Activated T-cell treated with anti-CD3 and anti-CD28 coated beads, Interleukin-2, amount 50 U/mL, for 72 hours (primary cell): ENCODE measurements at regions not wholly inside any gene's neighbourhood (a gene's known extent, or its start where the extent isn't known, plus 50 kb on each side); places are given as distances from the start of the nearest gene placed in this dataset.
"Not testable (repeated sequence)": the region's sequence is repeated elsewhere in the genome, so short reads cannot be mapped to it uniquely, and the experiment has no call there.

ENCODE experiments used
- ATAC-seq, 2 donors: fragments of 150-1000 bp; cut with Tn5 transposase; replicated peaks in 1 of 2; 2 replicates each; pipeline ENCODE4 v1.10.0; 2021; ENCODE audit warnings: moderate library complexity in 2 of 2, mild to moderate bottlenecking in 1 of 2
- DNase-seq, 2 donors: peaks; one replicate each; pipeline ENCODE4 v3.0.0; 2021 to 2022; ENCODE audit warnings: mixed read lengths in 1 of 2
- H3K27ac Mint-ChIP-seq: one replicate; pipeline ENCODE4 v1.8.0; 2022; ENCODE audit warnings: mild to moderate bottlenecking, moderate library complexity, mixed read lengths
- H3K27me3 Mint-ChIP-seq: one replicate; pipeline ENCODE4 v1.8.0; 2022; ENCODE audit warnings: low read depth, mixed read lengths
- H3K36me3 Mint-ChIP-seq, 2 donors: one replicate each; pipeline ENCODE4 v1.8.0; 2022; ENCODE audit warnings: mixed read lengths in 2 of 2, mild to moderate bottlenecking in 1 of 2; ENCODE audit not compliant: insufficient read depth in 2 of 2
- H3K4me1 Mint-ChIP-seq: one replicate; pipeline ENCODE4 v1.8.0; 2022; ENCODE audit warnings: low read depth, mixed read lengths
- H3K4me3 Mint-ChIP-seq, 2 donors: one replicate each; pipeline ENCODE4 v1.8.0; 2022; ENCODE audit warnings: mild to moderate bottlenecking in 2 of 2, mixed read lengths in 2 of 2, moderate library complexity in 2 of 2
- H3K9me3 Mint-ChIP-seq, 2 donors: one replicate each; pipeline ENCODE4 v1.8.0; 2022; ENCODE audit warnings: mixed read lengths in 2 of 2

DNA sequence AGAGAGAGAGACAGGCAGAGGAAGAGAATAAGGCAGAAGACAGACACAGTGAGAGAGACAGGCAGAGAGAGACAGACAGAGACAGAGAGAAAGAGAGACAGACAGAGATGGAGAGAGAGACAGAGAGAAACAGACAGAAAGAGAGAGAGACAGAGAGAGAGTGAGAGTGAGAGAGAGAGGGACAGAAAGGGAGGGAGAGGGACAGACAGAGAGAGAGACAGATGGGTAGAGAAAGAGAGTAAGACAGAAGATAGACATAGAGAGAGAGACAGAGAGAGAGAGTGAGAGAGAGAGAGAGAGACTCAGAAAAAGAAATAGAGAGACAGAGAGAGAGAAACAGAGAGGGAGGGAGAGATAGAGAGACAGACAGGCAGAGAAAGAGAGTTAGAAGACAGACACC lies 1948.5 kb upstream of the DEFB115 start:
- H3K27ac Mint-ChIP-seq = peak overlapping the region; percentile 2
- peaks cover 25 to 34% of the 10 kb centered on the region in 2 donors for H3K36me3 Mint-ChIP-seq
- H3K4me1 Mint-ChIP-seq = peaks cover 16% of the 10 kb centered on the region
- H3K9me3 Mint-ChIP-seq = peaks cover 27 to 28% of the 10 kb centered on the region in 2 donors
- H3K27me3 Mint-ChIP-seq, H3K4me3 Mint-ChIP-seq, ATAC-seq, DNase-seq: not testable (repeated sequence)

DNA sequence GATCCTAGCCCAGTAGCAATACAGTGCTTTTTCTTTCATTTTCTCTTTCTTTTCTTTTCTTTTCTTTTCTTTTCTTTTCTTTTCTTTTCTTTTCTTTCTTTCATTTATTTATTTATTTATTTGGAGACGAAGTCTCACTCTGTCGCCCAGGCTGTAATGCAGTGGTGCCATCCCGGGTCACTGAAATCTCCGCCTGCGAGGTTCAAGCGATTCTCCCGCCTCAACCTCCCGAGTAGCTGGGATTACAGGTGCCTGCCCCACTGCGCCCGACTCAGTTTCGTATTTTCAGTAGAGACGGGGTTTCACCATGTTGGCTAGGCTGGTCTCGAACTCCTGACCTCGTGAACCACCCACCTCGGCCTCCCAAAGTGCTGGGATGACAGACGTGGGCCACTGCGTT lies 1948.0 kb upstream of the DEFB115 start:
- Mint-ChIP-seq H3K36me3 (peaks cover 28 to 40% of the 10 kb centered on the region in 2 donors), H3K4me1 (peaks cover 16% of the 10 kb centered on the region), H3K9me3 (peaks cover 32 to 34% of the 10 kb centered on the region in 2 donors)
- H3K27me3 Mint-ChIP-seq, ATAC-seq, H3K27ac Mint-ChIP-seq, H3K4me3 Mint-ChIP-seq, DNase-seq: not testable (repeated sequence)

DNA sequence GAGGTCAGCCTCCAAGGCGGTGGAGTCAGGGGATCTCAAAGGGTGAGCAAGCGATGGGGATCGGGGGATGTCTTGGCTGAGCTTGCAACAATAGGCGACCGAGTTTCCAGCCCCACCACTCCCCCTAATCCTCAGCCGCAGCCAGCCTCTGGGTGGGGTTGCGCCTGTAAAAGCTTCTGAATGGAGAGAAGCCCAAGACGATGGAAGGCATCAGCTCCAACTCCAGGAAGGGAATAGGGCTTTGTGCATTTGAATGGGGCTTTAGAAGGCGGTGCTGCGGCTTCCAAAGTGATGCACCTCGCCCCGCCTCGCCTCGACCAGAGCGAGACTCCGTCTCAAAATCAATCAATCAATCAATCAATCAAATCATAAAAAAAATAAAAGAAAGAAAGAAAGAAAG lies 1946.4 kb upstream of the DEFB115 start:
- H3K4me1 Mint-ChIP-seq, H3K27me3 Mint-ChIP-seq, H3K4me3 Mint-ChIP-seq, ATAC-seq, H3K27ac Mint-ChIP-seq, DNase-seq: not testable (repeated sequence)
- H3K36me3 Mint-ChIP-seq = peaks cover 17 to 27% of the 10 kb centered on the region in 2 donors
- peaks cover 21% of the 10 kb centered on the region in 2 donors for H3K9me3 Mint-ChIP-seq

DNA sequence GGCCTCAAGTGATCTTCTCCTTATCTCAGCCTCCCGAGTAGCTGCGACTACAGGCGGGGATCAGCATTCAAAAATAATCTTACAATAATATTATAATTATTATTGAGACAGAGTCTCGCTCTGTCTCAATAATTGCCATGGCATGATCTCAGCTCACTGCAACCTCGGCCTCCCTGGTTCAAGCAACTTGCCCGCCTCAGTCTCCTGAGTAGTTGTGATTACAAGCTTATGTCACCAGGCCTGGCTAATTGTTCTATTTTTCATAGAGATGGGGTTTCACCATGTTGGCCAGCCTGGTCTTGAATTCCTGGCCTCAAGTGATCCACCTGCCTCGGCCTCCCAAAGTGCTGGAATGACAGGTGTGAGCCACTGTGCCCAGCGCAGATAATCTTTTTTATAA lies 1944.8 kb upstream of the DEFB115 start:
- H3K4me1 Mint-ChIP-seq, DNase-seq, ATAC-seq, H3K4me3 Mint-ChIP-seq, H3K27ac Mint-ChIP-seq, H3K27me3 Mint-ChIP-seq: not testable (repeated sequence)
- Mint-ChIP-seq H3K36me3 (peaks cover 16 to 24% of the 10 kb centered on the region in 2 donors), H3K9me3 (peaks cover 21 to 23% of the 10 kb centered on the region in 2 donors)

DNA sequence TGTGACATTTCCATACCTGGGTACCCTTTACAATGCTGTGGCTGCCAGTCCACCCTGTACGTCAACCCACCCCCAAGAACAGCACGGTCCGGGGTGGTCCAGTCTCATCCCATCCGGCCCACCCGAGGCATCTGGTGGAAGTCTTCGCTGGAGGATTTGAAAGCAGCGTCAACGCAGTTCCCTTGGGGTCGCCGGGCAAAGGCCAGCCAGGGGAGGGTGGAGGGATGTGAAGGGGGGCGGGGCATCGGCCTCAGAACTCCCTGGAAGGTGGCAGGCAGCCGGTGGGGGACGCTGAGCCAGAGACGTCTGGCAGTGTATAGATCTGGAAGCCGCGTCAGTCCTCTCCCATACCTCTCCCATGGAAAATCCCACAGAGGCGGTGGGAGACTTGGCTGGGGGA lies 1944.0 kb upstream of the DEFB115 start:
- no peaks in the 10 kb centered on the region for H3K4me1 Mint-ChIP-seq
- H3K27me3 Mint-ChIP-seq = no peaks in the 10 kb centered on the region
- peaks cover 10 to 18% of the 10 kb centered on the region in 2 donors for H3K36me3 Mint-ChIP-seq
- DNase-seq = no peak
- no peak overlapping the region for H3K27ac Mint-ChIP-seq
- H3K9me3 Mint-ChIP-seq = peaks cover 14 to 16% of the 10 kb centered on the region in 2 donors
- ATAC-seq = no peak
- H3K4me3 Mint-ChIP-seq = no peak overlapping the region

DNA sequence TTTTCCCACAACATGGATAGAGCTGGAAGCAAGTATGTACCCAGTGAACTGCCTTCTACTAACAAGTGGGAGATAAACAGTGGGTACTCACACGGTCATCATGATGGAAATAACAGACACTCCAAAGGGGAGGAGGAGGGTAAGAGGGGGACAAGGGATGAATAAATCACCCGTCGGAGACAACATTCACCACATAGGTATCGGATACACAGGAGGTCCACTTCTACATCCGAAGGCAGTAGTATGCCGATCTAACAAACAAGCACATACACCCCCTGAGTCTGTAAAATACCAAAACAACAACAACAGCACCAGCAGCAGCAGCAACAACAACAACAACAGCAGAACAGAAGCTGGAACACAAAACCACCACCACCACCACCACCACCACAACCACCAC lies 1943.2 kb upstream of the DEFB115 start:
- Mint-ChIP-seq H3K27ac (no peak overlapping the region), H3K9me3 (peaks cover 8 to 10% of the 10 kb centered on the region in 2 donors), H3K36me3 (peaks cover 5 to 14% of the 10 kb centered on the region in 2 donors), H3K27me3 (no peaks in the 10 kb centered on the region), H3K4me3 (no peak overlapping the region), H3K4me1 (no peaks in the 10 kb centered on the region)
- DNase-seq (no peak), ATAC-seq (no peak)

DNA sequence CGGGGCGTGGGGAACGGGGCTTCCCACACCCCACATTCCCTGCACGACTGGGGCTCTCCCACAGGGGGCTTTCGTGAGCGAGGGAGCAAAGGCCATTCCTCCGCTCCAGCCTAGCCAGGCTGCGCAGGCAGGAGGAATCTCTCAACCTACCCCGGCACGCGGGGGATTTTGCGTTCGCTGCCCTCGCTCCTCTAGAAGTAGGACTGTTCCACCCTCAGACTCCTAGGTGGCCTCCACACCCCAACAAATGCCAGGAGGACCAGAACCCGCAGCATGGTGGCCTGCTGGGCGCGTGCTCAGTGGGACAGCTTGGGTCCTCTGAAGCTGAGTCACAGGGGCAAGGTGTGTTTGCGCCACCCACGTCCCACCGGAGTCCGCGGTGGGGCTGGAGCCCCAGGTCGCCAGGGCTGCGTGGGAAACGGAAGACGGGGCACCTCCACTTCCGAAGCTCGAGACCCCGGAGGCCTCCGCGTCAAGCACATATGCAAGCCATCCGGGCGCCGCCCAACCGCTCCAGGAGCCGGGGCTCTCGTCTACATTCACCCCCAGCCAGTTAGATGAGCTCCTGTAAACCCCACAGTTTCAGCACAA lies 1938.5 kb upstream of the DEFB115 start:
- Mint-ChIP-seq H3K9me3 (peaks cover 8 to 10% of the 10 kb centered on the region in 2 donors), H3K27me3 (no peaks in the 10 kb centered on the region), H3K4me1 (no peaks in the 10 kb centered on the region), H3K4me3 (no peak overlapping the region), H3K27ac (no peak overlapping the region), H3K36me3 (peaks cover 7 to 15% of the 10 kb centered on the region in 2 donors)
- DNase-seq = no peak
- ATAC-seq = no peak

DNA sequence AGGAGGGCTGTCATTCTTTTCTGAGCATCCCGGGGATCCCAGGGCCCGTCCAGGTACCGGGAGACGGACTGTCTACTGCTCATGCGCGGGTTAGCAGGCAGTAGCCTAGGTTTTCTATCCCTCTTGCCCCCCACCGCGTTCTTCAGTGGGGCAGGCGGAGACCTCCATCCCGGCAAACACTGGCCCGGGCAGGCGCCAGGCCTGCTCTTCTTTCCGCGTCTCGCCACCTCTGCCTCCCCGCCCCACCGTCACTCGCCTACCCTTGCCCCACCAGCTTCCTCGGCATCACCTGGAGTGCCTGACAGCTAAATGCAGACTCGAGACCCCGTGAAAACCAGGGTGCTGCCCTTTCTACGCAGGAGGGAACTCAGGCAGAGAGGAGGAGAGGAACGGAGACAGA lies 1937.7 kb upstream of the DEFB115 start:
- no peaks in the 10 kb centered on the region for H3K27me3 Mint-ChIP-seq
- ATAC-seq (no peak), DNase-seq (no peak)
- peaks cover 3% of the 10 kb centered on the region in 2 donors for H3K9me3 Mint-ChIP-seq
- peaks cover 4 to 8% of the 10 kb centered on the region in 2 donors for H3K36me3 Mint-ChIP-seq
- H3K27ac Mint-ChIP-seq = no peak overlapping the region
- peak overlapping the region in 1 of 2 donors; percentile 51 for H3K4me3 Mint-ChIP-seq
- no peaks in the 10 kb centered on the region for H3K4me1 Mint-ChIP-seq

DNA sequence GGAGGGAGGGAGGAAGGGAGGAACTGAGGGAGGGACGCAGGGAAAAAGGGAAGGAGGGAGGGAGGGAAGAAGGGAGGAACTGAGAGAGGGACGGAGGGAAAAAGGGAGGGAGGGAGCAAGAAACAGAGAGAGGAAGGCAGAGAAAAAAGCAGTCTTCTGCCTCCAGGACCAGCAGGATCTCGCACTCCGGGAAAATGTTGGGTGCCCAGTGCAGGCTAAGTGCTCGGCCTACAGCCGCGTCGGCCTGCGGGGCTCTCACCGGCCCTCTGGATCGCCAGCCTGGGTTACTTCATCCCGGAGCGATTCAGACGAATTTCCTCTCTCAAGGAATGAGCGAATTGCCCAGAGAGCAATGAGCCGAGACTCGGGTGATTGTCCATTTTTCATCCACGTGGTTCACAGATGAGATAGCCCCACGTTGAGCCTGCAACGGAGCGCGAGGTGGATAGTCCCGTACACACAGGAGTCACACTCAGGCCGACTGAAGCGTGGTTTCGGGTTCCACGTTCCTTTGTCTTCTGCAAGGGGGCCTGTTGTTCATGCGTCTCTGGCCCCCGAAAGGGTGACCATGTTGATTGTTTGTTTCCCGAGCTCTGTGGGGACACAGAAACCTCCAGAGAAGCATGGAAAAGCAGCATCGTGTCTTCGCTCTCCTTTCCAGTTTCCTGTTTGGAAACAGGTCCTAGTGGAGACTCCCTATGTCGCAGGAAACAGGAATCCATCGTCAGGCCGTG lies 1937.1 kb upstream of the DEFB115 start:
- not testable (repeated sequence) for H3K4me1 Mint-ChIP-seq, H3K9me3 Mint-ChIP-seq, H3K27me3 Mint-ChIP-seq, ATAC-seq, H3K36me3 Mint-ChIP-seq, H3K27ac Mint-ChIP-seq, DNase-seq
- H3K4me3 Mint-ChIP-seq = peak overlapping the region; percentile 14 to 51

DNA sequence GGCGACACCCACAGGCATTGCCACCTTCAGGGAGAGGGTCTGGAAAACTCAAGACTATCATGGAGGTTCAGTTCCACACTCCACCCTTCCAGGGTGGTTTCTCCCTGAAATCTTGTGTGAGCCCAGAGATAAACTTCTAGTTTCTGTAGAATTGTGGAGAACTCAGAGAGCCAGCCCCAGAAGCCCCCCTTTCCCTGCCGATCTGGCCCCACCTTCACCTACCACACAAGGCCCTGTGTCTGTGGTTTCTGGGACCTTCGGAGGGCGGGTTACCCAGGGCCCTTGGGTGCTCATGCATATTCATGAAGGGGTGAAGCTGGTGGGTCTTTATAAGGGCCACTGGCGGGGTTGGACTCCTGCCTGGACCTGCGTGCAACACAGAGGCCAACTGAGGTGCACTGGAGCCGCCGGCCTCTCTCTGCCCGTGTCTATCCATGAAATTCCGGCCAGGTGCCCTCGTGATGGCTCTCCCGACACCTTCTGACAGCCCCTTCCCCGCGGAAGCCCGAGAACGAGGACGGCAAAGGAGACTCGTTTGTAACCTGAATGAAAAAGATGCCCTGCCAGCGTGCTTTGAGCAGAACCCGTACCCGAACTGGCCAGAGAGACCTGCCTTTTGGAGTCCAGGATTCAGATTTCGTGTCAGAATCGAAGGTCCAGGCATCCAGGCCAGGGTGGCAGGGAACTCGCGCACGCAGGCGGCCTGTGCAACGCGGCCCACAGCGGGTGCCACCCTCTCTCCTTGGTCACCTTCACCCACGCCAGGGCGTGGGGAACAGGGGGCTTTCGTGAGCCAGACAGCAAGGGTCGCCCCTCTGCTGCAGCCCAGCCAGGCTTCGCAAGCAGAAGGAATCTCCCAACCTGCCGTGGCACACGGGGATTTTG lies 1933.6 kb upstream of the DEFB115 start:
- not testable (repeated sequence) for H3K4me3 Mint-ChIP-seq, ATAC-seq, H3K27me3 Mint-ChIP-seq, H3K4me1 Mint-ChIP-seq, DNase-seq, H3K9me3 Mint-ChIP-seq, H3K27ac Mint-ChIP-seq
- H3K36me3 Mint-ChIP-seq = peaks cover 14 to 20% of the 10 kb centered on the region in 2 donors

DNA sequence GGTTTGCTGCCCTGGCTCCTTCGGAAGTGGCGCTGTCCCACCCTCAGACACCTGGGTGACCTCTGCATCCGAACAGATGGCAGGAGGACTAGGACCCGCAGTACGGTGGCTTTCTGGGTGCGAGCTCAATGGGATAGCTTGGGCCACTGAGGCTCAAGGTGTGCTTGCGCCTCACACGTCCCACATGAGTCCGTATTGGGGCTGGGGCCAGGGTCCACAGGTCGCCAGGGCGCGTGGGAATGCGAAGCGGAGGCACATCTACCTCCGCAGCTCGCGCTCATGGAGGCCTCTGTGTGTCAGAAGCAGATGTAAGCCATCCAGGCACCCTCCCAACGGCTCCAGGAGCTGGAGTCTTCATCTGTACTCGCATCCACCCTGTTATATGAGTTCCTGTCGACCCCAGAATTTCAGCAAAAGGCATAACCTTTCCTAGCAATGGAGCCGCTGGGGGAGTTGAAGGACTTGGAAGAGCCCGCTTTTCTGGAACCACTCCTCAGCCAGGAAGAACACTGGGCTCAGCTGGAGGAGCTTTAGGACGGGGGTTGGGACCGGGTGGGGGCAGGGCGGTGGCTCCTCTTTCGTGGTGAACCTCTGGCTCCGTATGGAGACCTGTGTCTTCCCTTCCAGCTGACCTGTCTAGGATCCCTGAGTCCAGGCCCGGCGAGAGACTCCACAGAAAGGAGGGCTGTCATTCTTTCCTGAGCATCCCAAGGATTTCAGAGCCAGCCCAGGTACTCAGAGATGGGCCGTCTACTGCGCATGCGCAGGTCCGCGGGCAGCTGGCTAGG lies 1932.8 kb upstream of the DEFB115 start:
- not testable (repeated sequence) for DNase-seq, H3K4me3 Mint-ChIP-seq, H3K27ac Mint-ChIP-seq, ATAC-seq, H3K4me1 Mint-ChIP-seq, H3K27me3 Mint-ChIP-seq
- Mint-ChIP-seq H3K36me3 (peaks cover 14 to 20% of the 10 kb centered on the region in 2 donors), H3K9me3 (peaks cover 7 to 11% of the 10 kb centered on the region in 2 donors)

DNA sequence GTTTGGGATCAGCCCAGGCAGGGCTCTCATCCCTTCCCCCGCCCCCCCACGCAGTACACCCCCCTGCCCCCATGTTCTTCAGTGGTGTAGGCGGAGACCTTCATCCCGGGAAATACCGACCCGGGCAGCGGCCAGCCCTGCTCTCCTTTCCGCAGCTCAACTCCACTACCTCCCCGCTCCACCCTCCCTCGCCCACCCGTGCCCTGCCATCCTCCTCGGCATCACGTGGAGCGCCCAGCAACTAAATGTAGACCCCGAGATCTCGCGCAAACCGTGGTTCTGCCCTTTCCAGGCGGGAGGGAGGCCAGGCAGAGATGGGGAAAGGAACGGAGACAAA lies 1932.2 kb upstream of the DEFB115 start:
- peaks cover 9 to 11% of the 10 kb centered on the region in 2 donors for H3K9me3 Mint-ChIP-seq
- no peak for DNase-seq
- no peaks in the 10 kb centered on the region for H3K4me1 Mint-ChIP-seq
- no peak overlapping the region for H3K4me3 Mint-ChIP-seq
- ATAC-seq = no peak
- H3K36me3 Mint-ChIP-seq = peaks cover 14 to 23% of the 10 kb centered on the region in 2 donors
- H3K27ac Mint-ChIP-seq = no peak overlapping the region
- no peaks in the 10 kb centered on the region for H3K27me3 Mint-ChIP-seq
